T-cell (primary cell): ENCODE measurements at regions not wholly inside any gene's neighbourhood (a gene's known extent, or its start where the extent isn't known, plus 50 kb on each side); places are given as distances from the start of the nearest gene placed in this dataset.

Source experiments
- ATAC-seq, 4 experiments: fragments of 200-7000 bp in 3 of 4; fragments of 150-1000 bp in 1 of 4; cut with Tn5 transposase; replicated peaks in 1 of 4; 1 replicate in 3 of 4; 2 replicates in 1 of 4; pipeline ENCODE4 v1.10.0; 2021; ENCODE audit warnings: moderate library complexity in 3 of 4, mild to moderate bottlenecking in 2 of 4, moderate number of reproducible peaks in 1 of 4
- CTCF ChIA-PET, 2 donors: fragments of 300-600 bp; sonication (Branson Sonifier 250); formaldehyde crosslinking; loops; one replicate each; lab custom pipeline; 2022; ENCODE audit warnings: antibody characterized with exemption in 2 of 2; lab: Charles Lee
- POLR2A ChIA-PET, 2 donors: fragments of 300-600 bp; sonication (Branson Sonifier 250); formaldehyde crosslinking; loops; one replicate each; lab custom pipeline; 2022; ENCODE audit warnings: antibody characterized with exemption in 2 of 2; lab: Charles Lee
- DNase-seq, 35 experiments: peaks; one replicate each; pipeline versions ENCODE4 v3.0.0 to v3.0.0-alpha.2; 2013 to 2023
- H3K27ac ChIP-seq: one replicate; pipeline ENCODE4 v1.5.1; 2013; ENCODE audit warnings: low read length
- H3K27me3 ChIP-seq, 2 experiments: replicated peaks in 1 of 2; 1 replicate in 1 of 2; 2 replicates in 1 of 2; pipeline versions ENCODE4 v1.6.1 to v1.7.0; 2013; ENCODE audit warnings: low read length in 1 of 2, mixed read lengths in 1 of 2; ENCODE audit not compliant: control insufficient read depth in 2 of 2, insufficient read depth in 2 of 2; ENCODE audit errors: extremely low read depth in 1 of 2
- H3K36me3 ChIP-seq, 2 donors: 1 replicate in 1 of 2; 2 replicates in 1 of 2; pipeline versions ENCODE4 v1.6.1 to v1.7.0; 2013; ENCODE audit warnings: low read length in 1 of 2; ENCODE audit not compliant: control insufficient read depth in 2 of 2, insufficient read depth in 1 of 2; ENCODE audit errors: extremely low read depth in 1 of 2
- H3K4me1 ChIP-seq, 2 experiments: 1 replicate in 1 of 2; 2 replicates in 1 of 2; pipeline versions ENCODE4 v1.6.1 to v1.7.0; 2013; ENCODE audit warnings: low read length in 2 of 2, mixed read lengths in 1 of 2; ENCODE audit not compliant: insufficient read depth in 2 of 2, control insufficient read depth in 1 of 2; ENCODE audit errors: extremely low read depth in 1 of 2
- H3K4me3 ChIP-seq, 2 donors: 1 replicate in 1 of 2; 2 replicates in 1 of 2; pipeline versions ENCODE4 v1.5.1 to v1.7.0; 2013; ENCODE audit warnings: mild to moderate bottlenecking in 2 of 2, low read length in 1 of 2, moderate library complexity in 1 of 2; ENCODE audit not compliant: control insufficient read depth in 1 of 2; ENCODE audit errors: extremely low read depth in 1 of 2
- H3K9me3 ChIP-seq: 2 replicates; pipeline ENCODE4 v1.7.0; 2013
- H3K27ac Mint-ChIP-seq, 2 donors: one replicate each; pipeline ENCODE4 v1.8.0; 2020 to 2021; ENCODE audit warnings: mild to moderate bottlenecking in 2 of 2, mixed read lengths in 2 of 2
- H3K27me3 Mint-ChIP-seq, 2 donors: one replicate each; pipeline ENCODE4 v1.8.0; 2021 to 2022; ENCODE audit warnings: mixed read lengths in 2 of 2
- H3K36me3 Mint-ChIP-seq: one replicate; pipeline ENCODE4 v1.8.0; 2021; ENCODE audit warnings: mixed read lengths
- H3K4me1 Mint-ChIP-seq, 3 donors: one replicate each; pipeline ENCODE4 v1.8.0; 2020 to 2022; ENCODE audit warnings: mixed read lengths in 3 of 3, mild to moderate bottlenecking in 1 of 3
- H3K4me3 Mint-ChIP-seq, 3 donors: one replicate each; pipeline ENCODE4 v1.8.0; 2020 to 2022; ENCODE audit warnings: mild to moderate bottlenecking in 3 of 3, mixed read lengths in 3 of 3, moderate library complexity in 3 of 3
- H3K9me3 Mint-ChIP-seq, 3 donors: one replicate each; pipeline ENCODE4 v1.8.0; 2020 to 2022; ENCODE audit warnings: mixed read lengths in 3 of 3
- WGBS: methylation state at CpG from one replicate; pipeline ENCODE4 v1.1.5; 2013; ENCODE audit warnings: missing lambda C conversion rate; ENCODE audit not compliant: insufficient coverage; 5-methylcytosine and 5-hydroxymethylcytosine counted together

DNA sequence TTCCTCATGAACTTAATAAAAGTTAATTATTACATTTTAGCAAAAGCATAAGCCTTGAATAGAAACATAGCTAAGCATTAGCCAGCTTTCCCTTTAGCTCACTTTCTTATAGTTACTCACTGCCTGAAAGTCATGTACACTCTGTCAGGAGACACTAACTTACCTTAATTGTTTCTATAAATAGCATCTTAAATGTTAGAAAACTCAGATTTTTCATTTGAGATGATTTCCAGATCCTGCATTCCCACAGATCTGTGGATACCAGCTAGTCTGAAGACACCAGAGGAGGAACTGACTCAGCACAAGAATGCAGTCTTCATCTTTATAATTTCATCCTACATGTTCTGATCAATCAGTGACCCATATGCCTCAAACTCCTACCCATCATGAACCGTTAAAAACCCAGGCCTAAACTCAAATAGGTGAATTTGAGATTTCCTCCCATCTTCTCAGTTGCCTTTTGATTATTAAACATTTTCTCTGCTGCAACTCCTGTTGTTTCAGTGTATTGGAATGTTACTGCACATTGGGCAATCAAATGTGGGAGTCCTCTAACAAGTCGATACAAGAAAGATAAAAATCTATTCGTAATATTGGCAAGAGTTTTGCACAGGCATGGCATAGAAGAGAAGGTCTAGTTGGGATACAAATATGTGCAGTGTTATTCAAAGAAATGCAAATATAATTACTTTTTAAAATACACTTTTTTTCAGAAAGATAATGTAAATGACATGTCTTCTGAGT is 857.4 kb upstream of the CDH2 start:
- Histone ChIP-seq H3K4me3 (no peak overlapping the region), H3K27me3 (no peaks in the 10 kb centered on the region), H3K27ac (no peak overlapping the region), H3K4me1 (no peaks in the 10 kb centered on the region), H3K9me3 (no peaks in the 10 kb centered on the region), H3K36me3 (no peaks in the 10 kb centered on the region)
- ChIA-PET POLR2A (no interaction called here), CTCF (no interaction called here)
- Mint-ChIP-seq H3K4me3 (no peak overlapping the region), H3K27me3 (no peaks in the 10 kb centered on the region), H3K9me3 (peaks cover 1 to 24% (median 3%) of the 10 kb centered on the region in 3 donors), H3K36me3 (no peaks in the 10 kb centered on the region), H3K4me1 (no peaks in the 10 kb centered on the region), H3K27ac (no peak overlapping the region)
- no peak for DNase-seq
- no peak for ATAC-seq
- WGBS = 67% methylated on average over 1 of the region's 3 CpGs

DNA sequence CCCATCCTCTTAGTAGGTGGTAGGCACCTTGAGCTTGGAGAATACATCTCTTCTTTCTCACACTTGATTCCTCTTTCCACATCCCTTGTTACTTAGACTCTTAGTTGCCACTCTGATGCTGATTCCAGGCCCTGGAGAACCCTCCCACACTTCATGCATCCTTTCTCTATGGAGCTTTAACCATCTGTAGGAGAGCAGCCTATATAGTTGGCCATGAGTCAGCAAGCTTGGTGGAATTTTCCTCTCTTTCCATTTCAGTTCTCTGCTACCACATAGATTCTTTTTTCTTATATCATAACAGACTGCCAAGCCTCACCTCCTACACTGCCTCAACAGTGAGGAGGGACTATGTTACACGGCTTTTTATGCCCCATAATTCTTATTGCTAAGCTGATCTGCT is 851.6 kb upstream of the CDH2 start:
- no peak overlapping the region for H3K4me3 ChIP-seq
- no peak overlapping the region for H3K27ac ChIP-seq
- no peaks in the 10 kb centered on the region for H3K36me3 Mint-ChIP-seq
- no CpG with 5 or more reads among the region's 1 CpG for WGBS
- H3K9me3 ChIP-seq = no peaks in the 10 kb centered on the region
- ChIA-PET POLR2A (no interaction called here), CTCF (no interaction called here)
- peaks cover 3 to 14% (median 7%) of the 10 kb centered on the region in 3 donors for H3K9me3 Mint-ChIP-seq
- no peak overlapping the region for H3K27ac Mint-ChIP-seq
- ATAC-seq (no peak), DNase-seq (no peak)
- no peaks in the 10 kb centered on the region for H3K36me3 ChIP-seq
- no peaks in the 10 kb centered on the region for H3K4me1 Mint-ChIP-seq
- no peaks in the 10 kb centered on the region for H3K4me1 ChIP-seq
- no peak overlapping the region for H3K4me3 Mint-ChIP-seq
- H3K27me3 ChIP-seq = no peaks in the 10 kb centered on the region
- H3K27me3 Mint-ChIP-seq = no peaks in the 10 kb centered on the region

DNA sequence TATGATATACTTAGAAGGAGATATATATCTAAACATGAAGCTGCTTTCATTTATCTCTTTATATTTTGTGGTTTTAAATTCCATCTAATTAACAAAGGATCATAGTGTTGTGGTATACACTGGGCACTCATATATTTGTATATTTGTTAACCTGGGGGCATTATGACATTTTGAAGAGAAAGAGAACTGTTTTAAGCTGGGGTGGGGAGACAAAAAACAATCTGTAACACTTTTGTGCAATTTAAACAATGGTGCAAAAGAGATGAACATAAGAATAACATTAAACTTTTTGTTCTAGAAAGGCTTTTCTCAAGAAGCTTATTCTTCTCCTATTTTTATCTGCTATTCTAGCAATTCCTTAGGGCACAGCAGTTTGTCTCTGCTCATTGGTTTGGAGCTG is 842.0 kb upstream of the CDH2 start:
- no peak for DNase-seq
- Mint-ChIP-seq H3K4me1 (no peaks in the 10 kb centered on the region), H3K9me3 (peaks cover 11 to 31% (median 12%) of the 10 kb centered on the region in 3 donors), H3K36me3 (no peaks in the 10 kb centered on the region), H3K27me3 (no peaks in the 10 kb centered on the region), H3K27ac (no peak overlapping the region), H3K4me3 (no peak overlapping the region)
- Histone ChIP-seq H3K36me3 (no peaks in the 10 kb centered on the region), H3K4me1 (no peaks in the 10 kb centered on the region), H3K4me3 (no peak overlapping the region), H3K9me3 (no peaks in the 10 kb centered on the region), H3K27me3 (no peaks in the 10 kb centered on the region), H3K27ac (no peak overlapping the region)
- CTCF ChIA-PET = no interaction called here
- ATAC-seq = no peak
- POLR2A ChIA-PET = no interaction called here

DNA sequence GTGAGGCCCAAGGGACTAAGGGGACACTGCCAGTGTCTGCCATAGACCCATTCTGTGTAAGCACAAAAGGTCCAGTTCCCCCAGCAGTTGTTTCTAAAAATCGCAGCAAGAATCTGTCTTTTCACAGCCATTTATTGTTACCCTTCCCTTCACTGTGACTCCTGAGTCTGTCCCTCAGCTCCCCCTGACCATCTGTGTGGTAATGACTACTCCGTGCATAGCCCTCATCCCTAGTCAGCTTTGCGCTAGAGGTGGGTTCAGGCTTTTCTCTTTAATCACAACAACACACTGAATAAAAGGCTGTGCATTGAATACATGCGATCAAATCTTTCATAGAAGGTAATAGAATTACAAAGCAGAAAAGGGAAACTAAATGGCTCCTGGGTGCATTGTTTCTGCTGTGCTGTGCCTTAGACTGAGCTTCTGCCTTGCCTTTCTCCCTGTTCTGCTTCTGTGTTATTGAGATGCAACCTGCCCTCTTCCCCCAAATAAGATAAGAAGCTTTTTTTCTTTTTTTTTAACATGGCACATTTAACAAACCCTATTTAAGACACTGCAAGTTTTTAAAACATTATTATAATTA is 836.0 kb upstream of the CDH2 start:
- Histone ChIP-seq H3K27ac (no peak overlapping the region), H3K4me1 (no peaks in the 10 kb centered on the region), H3K36me3 (no peaks in the 10 kb centered on the region), H3K27me3 (no peaks in the 10 kb centered on the region), H3K4me3 (no peak overlapping the region), H3K9me3 (no peaks in the 10 kb centered on the region)
- ChIA-PET POLR2A (no interaction called here), CTCF (no interaction called here)
- WGBS = 89% methylated on average over 1 of the region's 4 CpGs
- no peak overlapping the region for H3K4me3 Mint-ChIP-seq
- no peaks in the 10 kb centered on the region for H3K27me3 Mint-ChIP-seq
- peaks cover 11 to 27% (median 12%) of the 10 kb centered on the region in 3 donors for H3K9me3 Mint-ChIP-seq
- no peak overlapping the region for H3K27ac Mint-ChIP-seq
- no peak for DNase-seq
- H3K36me3 Mint-ChIP-seq = no peaks in the 10 kb centered on the region
- no peak for ATAC-seq
- H3K4me1 Mint-ChIP-seq = no peaks in the 10 kb centered on the region

DNA sequence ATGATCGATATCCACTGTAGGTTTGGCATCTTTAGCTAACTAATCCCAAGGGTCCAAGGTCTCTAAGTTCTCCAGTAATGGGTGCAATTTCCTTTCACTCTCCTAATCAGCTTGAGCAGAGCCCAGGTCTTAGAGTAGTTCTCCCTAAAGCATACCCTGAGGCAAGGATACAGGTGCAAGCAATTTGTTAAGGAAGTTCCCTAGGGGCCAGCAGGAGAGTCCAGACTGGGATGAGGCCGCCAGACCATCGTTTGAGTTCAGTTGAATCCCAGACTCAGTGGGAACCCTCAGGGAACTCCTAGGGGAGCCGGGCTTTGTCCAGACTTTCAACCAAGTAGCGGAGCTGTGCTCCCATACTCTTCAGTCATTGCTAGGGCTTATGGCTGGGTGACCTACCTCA is 835.4 kb upstream of the CDH2 start:
- Histone ChIP-seq H3K27me3 (no peaks in the 10 kb centered on the region), H3K4me1 (no peaks in the 10 kb centered on the region), H3K9me3 (no peaks in the 10 kb centered on the region), H3K27ac (no peak overlapping the region), H3K36me3 (no peaks in the 10 kb centered on the region), H3K4me3 (no peak overlapping the region)
- ATAC-seq (no peak), DNase-seq (no peak)
- WGBS = 73% methylated on average over 4 of the region's 5 CpGs
- Mint-ChIP-seq H3K4me3 (no peak overlapping the region), H3K4me1 (no peaks in the 10 kb centered on the region), H3K9me3 (peaks cover 11 to 29% (median 12%) of the 10 kb centered on the region in 3 donors), H3K36me3 (no peaks in the 10 kb centered on the region), H3K27me3 (no peaks in the 10 kb centered on the region), H3K27ac (no peak overlapping the region)
- CTCF ChIA-PET = no interaction called here
- POLR2A ChIA-PET = no interaction called here

DNA sequence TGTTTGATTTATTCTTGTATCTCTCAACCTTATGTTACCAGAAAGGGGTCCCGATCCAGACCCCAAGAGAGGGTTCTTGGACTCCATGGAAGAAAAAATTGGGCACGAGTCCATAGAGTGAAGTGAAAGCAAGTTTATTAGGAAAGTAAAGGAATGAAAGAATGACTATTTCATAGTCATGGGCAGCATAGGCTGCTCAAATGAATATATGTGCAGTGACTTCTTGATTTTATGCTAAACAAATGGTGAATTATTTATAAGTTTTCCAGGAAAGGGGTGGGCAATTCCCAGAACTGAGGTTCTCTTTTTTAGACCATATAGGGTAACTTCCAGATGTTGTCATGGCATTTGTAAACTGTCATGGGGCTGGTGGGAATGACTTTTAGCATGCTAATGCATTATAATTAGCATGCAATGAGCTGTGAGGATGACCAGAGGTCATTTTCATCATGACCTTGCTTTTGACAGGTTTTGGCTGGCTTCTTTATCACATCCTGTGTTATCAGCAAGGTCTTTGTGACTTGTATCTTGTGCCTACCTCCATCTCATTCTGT is 832.4 kb upstream of the CDH2 start:
- H3K36me3 Mint-ChIP-seq = no peaks in the 10 kb centered on the region
- H3K9me3 Mint-ChIP-seq = peaks cover 6 to 19% (median 13%) of the 10 kb centered on the region in 3 donors
- WGBS = 33% methylated on average over 1 of the region's 2 CpGs
- Histone ChIP-seq H3K9me3 (no peaks in the 10 kb centered on the region), H3K4me1 (no peaks in the 10 kb centered on the region), H3K27me3 (no peaks in the 10 kb centered on the region), H3K36me3 (no peaks in the 10 kb centered on the region), H3K4me3 (no peak overlapping the region), H3K27ac (no peak overlapping the region)
- no peak overlapping the region for H3K4me3 Mint-ChIP-seq
- ATAC-seq = no peak
- no peaks in the 10 kb centered on the region for H3K27me3 Mint-ChIP-seq
- ChIA-PET POLR2A (no interaction called here), CTCF (no interaction called here)
- H3K4me1 Mint-ChIP-seq = no peaks in the 10 kb centered on the region
- DNase-seq = no peak
- H3K27ac Mint-ChIP-seq = no peak overlapping the region
